K562 (cell line): ENCODE measurements at regions not wholly inside any gene's neighbourhood (a gene's known extent, or its start where the extent isn't known, plus 50 kb on each side); places are given as distances from the start of the nearest gene placed in this dataset.

Source experiments
- ATAC-seq: fragments of 200-7000 bp; cut with Tn5 transposase; 3 replicates; pipeline ENCODE4 v1.9.1; 2020; ENCODE audit warnings: moderate library complexity
- BruUV-seq: library from RNA; stranded (reverse); fragments of 400-500 nt; replicated peaks from 2 replicates; lab custom pipeline; 2021; lab: Mats Ljungman, UMichigan
- CTCF ChIA-PET: fragments of 300-600 bp; formaldehyde crosslinking; extraction: SDS; loops from one replicate; lab custom pipeline; 2021; ENCODE audit warnings: low intra/inter-chr PET ratio; lab: Yijun Ruan, JAX
- POLR2A ChIA-PET: fragments of 300-600, 350-650 bp; sonication (Branson Sonifier 250); formaldehyde crosslinking; extraction: SDS; loops from one replicate; lab custom pipeline; 2021; ENCODE audit warnings: antibody characterized with exemption, inconsistent platforms; lab: Yijun Ruan, JAX
- DNase-seq, 4 experiments: peaks; one replicate each; pipeline versions ENCODE4 v3.0.0 to v3.0.0-alpha.2; 2011 to 2018; ENCODE audit warnings: low spot score in 3 of 4, mixed read lengths in 3 of 4; ENCODE audit errors: extremely low read depth in 1 of 4
- FAIRE-seq: peaks from 2 replicates; lab custom pipeline; 2011; peaks lifted over from hg19 to GRCh38; lab: Jason Lieb, UNC
- H2AFZ ChIP-seq: 2 replicates; pipeline ENCODE4 v1.6.0; 2011; ENCODE audit warnings: low read depth, low read length, control low read depth, inconsistent platforms
- H3K27ac ChIP-seq: fragments of 200-600 bp; 3 replicates; pipeline ENCODE4 v1.8.0; 2011; ENCODE audit warnings: low read depth, mild to moderate bottlenecking, control low read depth, inconsistent platforms, low read length, moderate library complexity, mixed read lengths; ENCODE audit errors: extremely low read depth
- H3K27me3 ChIP-seq, 2 experiments: fragments of 300-600 bp in 1 of 2; 2 replicates in 1 of 2; 3 replicates in 1 of 2; pipeline versions ENCODE4 v1.6.0 to v1.8.0; 2011; ENCODE audit warnings: inconsistent platforms in 2 of 2, low read length in 2 of 2, mild to moderate bottlenecking in 1 of 2, mixed read lengths in 1 of 2, moderate library complexity in 1 of 2; ENCODE audit not compliant: control insufficient read depth in 2 of 2, insufficient read depth in 2 of 2
- H3K36me3 ChIP-seq: fragments of 300-600 bp; 3 replicates; pipeline ENCODE4 v1.8.0; 2011; ENCODE audit warnings: mild to moderate bottlenecking, low read length, inconsistent platforms; ENCODE audit not compliant: control insufficient read depth, insufficient read depth
- H3K4me1 ChIP-seq, 2 experiments: fragments of 200-600 bp in 1 of 2; replicated peaks in 1 of 2; 2 replicates in 1 of 2; 3 replicates in 1 of 2; pipeline versions ENCODE4 v1.5.1 to v1.8.0; 2011; ENCODE audit warnings: inconsistent platforms in 2 of 2, low read length in 2 of 2, mild to moderate bottlenecking in 1 of 2, mixed read lengths in 1 of 2, moderate library complexity in 1 of 2; ENCODE audit not compliant: control insufficient read depth in 2 of 2, insufficient read depth in 2 of 2
- H3K4me2 ChIP-seq: 2 replicates; pipeline ENCODE4 v1.6.1; 2011; ENCODE audit warnings: low read length, control low read depth, inconsistent platforms, mixed read lengths; ENCODE audit not compliant: insufficient read depth
- H3K4me3 ChIP-seq: fragments of 200-600 bp; sonication (generic), shearing (Covaris generic); 2 replicates; pipeline ENCODE4 v1.5.1; 2016; ENCODE audit warnings: control low read depth, inconsistent platforms
- H3K79me2 ChIP-seq: fragments of 200-600 bp; 3 replicates; pipeline ENCODE4 v1.8.0; 2011; ENCODE audit warnings: low read length, inconsistent platforms; ENCODE audit not compliant: control insufficient read depth, insufficient read depth
- H3K9ac ChIP-seq, 2 experiments: 2 replicates each; pipeline versions ENCODE4 v1.6.0 to v1.6.1; 2011; ENCODE audit warnings: low read depth in 2 of 2, low read length in 2 of 2, control low read depth in 1 of 2, inconsistent platforms in 1 of 2, mild to moderate bottlenecking in 1 of 2, mixed read lengths in 1 of 2; ENCODE audit not compliant: insufficient read depth in 1 of 2
- H3K9me1 ChIP-seq: one replicate; pipeline ENCODE4 v1.6.0; 2011; ENCODE audit warnings: inconsistent platforms, mild to moderate bottlenecking, low read length, moderate library complexity; ENCODE audit not compliant: control insufficient read depth, insufficient read depth
- H3K9me3 ChIP-seq: replicated peaks from 2 replicates; pipeline ENCODE4 v1.5.1; 2011; ENCODE audit warnings: low read depth, low read length, inconsistent platforms; ENCODE audit not compliant: control insufficient read depth, insufficient read depth
- H4K20me1 ChIP-seq: replicated peaks from 2 replicates; pipeline ENCODE4 v1.6.1; 2011; ENCODE audit warnings: low read length, inconsistent platforms, mixed read lengths; ENCODE audit not compliant: control insufficient read depth, insufficient read depth
- ARID2 ChIP-seq: fragments of 450-650 bp; IDR thresholded peaks from 2 replicates; pipeline ENCODE4 v1.6.1; 2017; ENCODE audit warnings: antibody characterized with exemption, mild to moderate bottlenecking
- BRCA1 ChIP-seq, 2 experiments: fragments of 450-650 bp in 1 of 2; sonication (generic) in 1 of 2; formaldehyde crosslinking in 1 of 2; IDR thresholded peaks; 2 replicates each; pipeline versions ENCODE4 v1.5.0 to v1.6.1; 2017 to 2020; ENCODE audit warnings: mild to moderate bottlenecking in 1 of 2, missing genetic modification reagents in 1 of 2
- ERF ChIP-seq: fragments of 450-650 bp; formaldehyde crosslinking; IDR thresholded peaks from 2 replicates; pipeline ENCODE4 v1.4.0; 2020; ENCODE audit warnings: mild to moderate bottlenecking, mixed read lengths
- ESRRA ChIP-seq: fragments of 450-650 bp; IDR thresholded peaks from 2 replicates; pipeline ENCODE4 v1.6.1; 2014; ENCODE audit warnings: low read depth, mild to moderate bottlenecking, moderate library complexity, borderline replicate concordance
- ETV1 ChIP-seq: fragments of 450-650 bp; conservative IDR thresholded peaks from 2 replicates; pipeline ENCODE4 v1.6.1; 2016; ENCODE audit warnings: missing genetic modification characterization, control low read depth, low read depth, missing compliant biosample characterization
- HLTF ChIP-seq: fragments of 450-650 bp; IDR thresholded peaks from 2 replicates; pipeline ENCODE4 v1.6.1; 2016
- MAZ ChIP-seq, 2 experiments: fragments of 450-650 bp in 1 of 2; sonication (generic) in 1 of 2; formaldehyde crosslinking; IDR thresholded peaks in 1 of 2; conservative IDR thresholded peaks in 1 of 2; 2 replicates each; pipeline versions ENCODE4 v1.4.0 to v1.5.0; 2020; ENCODE audit warnings: mild to moderate bottlenecking in 1 of 2, missing genetic modification reagents in 1 of 2
- ZNF586 ChIP-seq: fragments of 450-650 bp; formaldehyde crosslinking; conservative IDR thresholded peaks from 2 replicates; pipeline ENCODE4 v1.4.0; 2020; ENCODE audit warnings: mild to moderate bottlenecking, moderate library complexity
- WGBS: fragments of 100-300 bp; shearing (Covaris generic); methylation state at CpG from one replicate; pipeline ENCODE4 v1.1.6; 2016; ENCODE audit warnings: low coverage, mixed read lengths; ENCODE audit not compliant: insufficient coverage; ENCODE audit errors: missing lambda C conversion rate; 5-methylcytosine and 5-hydroxymethylcytosine counted together
- in situ Hi-C: fragments of 300-500 bp; cut with MboI; formaldehyde crosslinking; loops from 4 replicates; pipeline ENCODE4 v1.15.0; 2018; ENCODE audit warnings: inconsistent platforms, mixed read lengths
- intact Hi-C: fragments of 100-400 bp; cut with micrococcal nuclease; formaldehyde crosslinking; loops from 2 replicates; pipeline ENCODE4 v1.14.2; 2022
- TF ChIP-seq, protein P1 (sequence below): sonication (generic); formaldehyde crosslinking; IDR thresholded peaks from 2 replicates; pipeline ENCODE4 v1.8.0; 2023; ENCODE audit warnings: missing genetic modification reagents, mild to moderate bottlenecking, borderline replicate concordance
- TF ChIP-seq, protein P2 (sequence below), 2 experiments: fragments of 450-650 bp; conservative IDR thresholded peaks; 2 replicates each; pipeline ENCODE4 v1.6.1; 2017; ENCODE audit warnings: mild to moderate bottlenecking in 2 of 2, moderate library complexity in 2 of 2
- TF ChIP-seq, protein P3 (sequence below): fragments of 250-450 bp; sonication (Bioruptor Pico); IDR thresholded peaks from 2 replicates; pipeline ENCODE4 v1.9.0; 2021; ENCODE audit warnings: mild to moderate bottlenecking
- TF ChIP-seq, protein P4 (sequence below): sonication (generic); formaldehyde crosslinking; IDR thresholded peaks from 2 replicates; pipeline ENCODE4 v1.8.1; 2023; ENCODE audit warnings: mild to moderate bottlenecking, missing genetic modification reagents

DNA sequence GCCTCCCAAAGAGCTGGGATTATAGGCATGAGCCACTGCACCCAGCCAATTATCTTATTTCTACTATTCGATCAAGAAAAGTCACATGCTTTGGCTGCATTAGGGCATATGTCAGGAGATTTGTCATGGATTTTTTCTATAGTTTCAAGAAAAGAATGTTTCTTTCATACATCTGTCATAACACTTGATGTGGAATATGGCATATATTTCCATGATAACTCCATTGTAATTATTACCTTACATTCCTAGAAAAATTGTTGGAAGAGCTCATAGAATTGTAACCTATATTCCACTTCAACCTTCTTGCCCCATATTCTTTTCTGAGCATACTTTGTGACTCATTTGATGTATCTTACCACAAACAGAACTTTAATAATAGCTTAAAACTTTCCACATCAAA is 740.9 kb upstream of the FLRT2 start:
- Histone ChIP-seq H3K4me3 (no peak overlapping the region), H3K9ac (no peak overlapping the region), H4K20me1 (no peaks in the 10 kb centered on the region), H3K9me3 (no peaks in the 10 kb centered on the region), H3K4me1 (no peaks in the 10 kb centered on the region), H3K36me3 (no peaks in the 10 kb centered on the region), H2AFZ (no peak overlapping the region), H3K79me2 (no peaks in the 10 kb centered on the region), H3K27me3 (no peaks in the 10 kb centered on the region), H3K27ac (no peak overlapping the region), H3K4me2 (no peak overlapping the region), H3K9me1 (no peaks in the 10 kb centered on the region)
- in situ Hi-C loops (no loop called here), intact Hi-C loops (no loop called here)
- ATAC-seq = no peak
- POLR2A ChIA-PET = no interaction called here
- WGBS = 0% methylated on average over 1 of the region's 1 CpG
- CTCF ChIA-PET = no interaction called here
- FAIRE-seq = no peak
- BruUV-seq = no TSS peak
- DNase-seq = no peak
- TF ChIP-seq ERF = no peak
- TF ChIP-seq, protein P1, sequence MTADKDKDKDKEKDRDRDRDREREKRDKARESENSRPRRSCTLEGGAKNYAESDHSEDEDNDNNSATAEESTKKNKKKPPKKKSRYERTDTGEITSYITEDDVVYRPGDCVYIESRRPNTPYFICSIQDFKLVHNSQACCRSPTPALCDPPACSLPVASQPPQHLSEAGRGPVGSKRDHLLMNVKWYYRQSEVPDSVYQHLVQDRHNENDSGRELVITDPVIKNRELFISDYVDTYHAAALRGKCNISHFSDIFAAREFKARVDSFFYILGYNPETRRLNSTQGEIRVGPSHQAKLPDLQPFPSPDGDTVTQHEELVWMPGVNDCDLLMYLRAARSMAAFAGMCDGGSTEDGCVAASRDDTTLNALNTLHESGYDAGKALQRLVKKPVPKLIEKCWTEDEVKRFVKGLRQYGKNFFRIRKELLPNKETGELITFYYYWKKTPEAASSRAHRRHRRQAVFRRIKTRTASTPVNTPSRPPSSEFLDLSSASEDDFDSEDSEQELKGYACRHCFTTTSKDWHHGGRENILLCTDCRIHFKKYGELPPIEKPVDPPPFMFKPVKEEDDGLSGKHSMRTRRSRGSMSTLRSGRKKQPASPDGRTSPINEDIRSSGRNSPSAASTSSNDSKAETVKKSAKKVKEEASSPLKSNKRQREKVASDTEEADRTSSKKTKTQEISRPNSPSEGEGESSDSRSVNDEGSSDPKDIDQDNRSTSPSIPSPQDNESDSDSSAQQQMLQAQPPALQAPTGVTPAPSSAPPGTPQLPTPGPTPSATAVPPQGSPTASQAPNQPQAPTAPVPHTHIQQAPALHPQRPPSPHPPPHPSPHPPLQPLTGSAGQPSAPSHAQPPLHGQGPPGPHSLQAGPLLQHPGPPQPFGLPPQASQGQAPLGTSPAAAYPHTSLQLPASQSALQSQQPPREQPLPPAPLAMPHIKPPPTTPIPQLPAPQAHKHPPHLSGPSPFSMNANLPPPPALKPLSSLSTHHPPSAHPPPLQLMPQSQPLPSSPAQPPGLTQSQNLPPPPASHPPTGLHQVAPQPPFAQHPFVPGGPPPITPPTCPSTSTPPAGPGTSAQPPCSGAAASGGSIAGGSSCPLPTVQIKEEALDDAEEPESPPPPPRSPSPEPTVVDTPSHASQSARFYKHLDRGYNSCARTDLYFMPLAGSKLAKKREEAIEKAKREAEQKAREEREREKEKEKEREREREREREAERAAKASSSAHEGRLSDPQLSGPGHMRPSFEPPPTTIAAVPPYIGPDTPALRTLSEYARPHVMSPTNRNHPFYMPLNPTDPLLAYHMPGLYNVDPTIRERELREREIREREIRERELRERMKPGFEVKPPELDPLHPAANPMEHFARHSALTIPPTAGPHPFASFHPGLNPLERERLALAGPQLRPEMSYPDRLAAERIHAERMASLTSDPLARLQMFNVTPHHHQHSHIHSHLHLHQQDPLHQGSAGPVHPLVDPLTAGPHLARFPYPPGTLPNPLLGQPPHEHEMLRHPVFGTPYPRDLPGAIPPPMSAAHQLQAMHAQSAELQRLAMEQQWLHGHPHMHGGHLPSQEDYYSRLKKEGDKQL (CRISPR knock-in tag) = no peak
- TF ChIP-seq, protein P2, sequence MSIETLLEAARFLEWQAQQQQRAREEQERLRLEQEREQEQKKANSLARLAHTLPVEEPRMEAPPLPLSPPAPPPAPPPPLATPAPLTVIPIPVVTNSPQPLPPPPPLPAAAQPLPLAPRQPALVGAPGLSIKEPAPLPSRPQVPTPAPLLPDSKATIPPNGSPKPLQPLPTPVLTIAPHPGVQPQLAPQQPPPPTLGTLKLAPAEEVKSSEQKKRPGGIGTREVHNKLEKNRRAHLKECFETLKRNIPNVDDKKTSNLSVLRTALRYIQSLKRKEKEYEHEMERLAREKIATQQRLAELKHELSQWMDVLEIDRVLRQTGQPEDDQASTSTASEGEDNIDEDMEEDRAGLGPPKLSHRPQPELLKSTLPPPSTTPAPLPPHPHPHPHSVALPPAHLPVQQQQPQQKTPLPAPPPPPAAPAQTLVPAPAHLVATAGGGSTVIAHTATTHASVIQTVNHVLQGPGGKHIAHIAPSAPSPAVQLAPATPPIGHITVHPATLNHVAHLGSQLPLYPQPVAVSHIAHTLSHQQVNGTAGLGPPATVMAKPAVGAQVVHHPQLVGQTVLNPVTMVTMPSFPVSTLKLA (conservative IDR thresholded peaks at IDR 0.05) = no peak
- TF ChIP-seq HLTF = no peak
- no peak for TF ChIP-seq ZNF586 (CRISPR knock-in tag)
- no peak for TF ChIP-seq ARID2
- TF ChIP-seq, protein P3, sequence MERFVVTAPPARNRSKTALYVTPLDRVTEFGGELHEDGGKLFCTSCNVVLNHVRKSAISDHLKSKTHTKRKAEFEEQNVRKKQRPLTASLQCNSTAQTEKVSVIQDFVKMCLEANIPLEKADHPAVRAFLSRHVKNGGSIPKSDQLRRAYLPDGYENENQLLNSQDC (CRISPR knock-in tag) = no peak
- TF ChIP-seq MAZ (CRISPR knock-in tag; conservative IDR thresholded peaks at IDR 0.05 in 1 of 2, IDR thresholded peaks at IDR 0.05 in 1 of 2) = no peak
- TF ChIP-seq BRCA1 (IDR thresholded peaks at IDR 0.05) = no peak
- no peak for TF ChIP-seq BRCA1 (CRISPR knock-in tag; IDR thresholded peaks at IDR 0.05)
- TF ChIP-seq, protein P4, sequence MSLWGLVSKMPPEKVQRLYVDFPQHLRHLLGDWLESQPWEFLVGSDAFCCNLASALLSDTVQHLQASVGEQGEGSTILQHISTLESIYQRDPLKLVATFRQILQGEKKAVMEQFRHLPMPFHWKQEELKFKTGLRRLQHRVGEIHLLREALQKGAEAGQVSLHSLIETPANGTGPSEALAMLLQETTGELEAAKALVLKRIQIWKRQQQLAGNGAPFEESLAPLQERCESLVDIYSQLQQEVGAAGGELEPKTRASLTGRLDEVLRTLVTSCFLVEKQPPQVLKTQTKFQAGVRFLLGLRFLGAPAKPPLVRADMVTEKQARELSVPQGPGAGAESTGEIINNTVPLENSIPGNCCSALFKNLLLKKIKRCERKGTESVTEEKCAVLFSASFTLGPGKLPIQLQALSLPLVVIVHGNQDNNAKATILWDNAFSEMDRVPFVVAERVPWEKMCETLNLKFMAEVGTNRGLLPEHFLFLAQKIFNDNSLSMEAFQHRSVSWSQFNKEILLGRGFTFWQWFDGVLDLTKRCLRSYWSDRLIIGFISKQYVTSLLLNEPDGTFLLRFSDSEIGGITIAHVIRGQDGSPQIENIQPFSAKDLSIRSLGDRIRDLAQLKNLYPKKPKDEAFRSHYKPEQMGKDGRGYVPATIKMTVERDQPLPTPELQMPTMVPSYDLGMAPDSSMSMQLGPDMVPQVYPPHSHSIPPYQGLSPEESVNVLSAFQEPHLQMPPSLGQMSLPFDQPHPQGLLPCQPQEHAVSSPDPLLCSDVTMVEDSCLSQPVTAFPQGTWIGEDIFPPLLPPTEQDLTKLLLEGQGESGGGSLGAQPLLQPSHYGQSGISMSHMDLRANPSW = no peak
- TF ChIP-seq ETV1 (tag) = no peak
- TF ChIP-seq ESRRA = no peak
